SK-N-SH treated with all-trans-retinoic acid at 6 μM for 48 hours (cell line): ENCODE measurements at regions not wholly inside any gene's neighbourhood (a gene's known extent, or its start where the extent isn't known, plus 50 kb on each side); places are given as distances from the start of the nearest gene placed in this dataset.

Experiments
- ARNTL ChIP-seq: fragments of 450-650 bp; formaldehyde crosslinking; IDR thresholded peaks from 2 replicates; pipeline ENCODE4 v1.5.0; 2020; ENCODE audit warnings: low read depth, mild to moderate bottlenecking, moderate library complexity, borderline replicate concordance
- ISL1 ChIP-seq: fragments of 250-450 bp; sonication (Bioruptor Pico); IDR thresholded peaks from 2 replicates; pipeline ENCODE4 v2.1.2; 2022; ENCODE audit warnings: mild to moderate bottlenecking, moderate library complexity
- OSR1 ChIP-seq: fragments of 250-450 bp; sonication (Bioruptor Pico); IDR thresholded peaks from 2 replicates; pipeline ENCODE4 v1.8.0; 2022; ENCODE audit warnings: moderate library complexity, mild to moderate bottlenecking, inconsistent platforms
- PPARA ChIP-seq: fragments of 250-450 bp; sonication (Bioruptor Pico); IDR thresholded peaks from 2 replicates; pipeline ENCODE4 v1.5.0; 2020; ENCODE audit warnings: mild to moderate bottlenecking, borderline replicate concordance
- ZFP30 ChIP-seq: fragments of 450-650 bp; formaldehyde crosslinking; IDR thresholded peaks from 2 replicates; pipeline ENCODE4 v1.5.0; 2022; ENCODE audit warnings: mild to moderate bottlenecking, moderate library complexity
- ZNF565 ChIP-seq: fragments of 450-650 bp; formaldehyde crosslinking; conservative IDR thresholded peaks from 2 replicates; pipeline ENCODE4 v1.5.0; 2020; ENCODE audit warnings: low read depth, mild to moderate bottlenecking, moderate library complexity
- ZNF8 ChIP-seq: fragments of 450-650 bp; formaldehyde crosslinking; IDR thresholded peaks from 2 replicates; pipeline ENCODE4 v1.5.0; 2020; ENCODE audit warnings: mild to moderate bottlenecking, moderate library complexity
- TF ChIP-seq, protein P1 (sequence below): fragments of 250-450 bp; sonication (Bioruptor Pico); IDR thresholded peaks from 2 replicates; pipeline ENCODE4 v1.8.0; 2021; ENCODE audit warnings: low read depth, mild to moderate bottlenecking, moderate library complexity, borderline replicate concordance
- TF ChIP-seq, protein P2 (sequence below): fragments of 250-450 bp; sonication (Bioruptor Pico); IDR thresholded peaks from 2 replicates; pipeline ENCODE4 v1.5.0; 2020; ENCODE audit warnings: mild to moderate bottlenecking, moderate library complexity
- TF ChIP-seq, protein P3 (sequence below): fragments of 250-450 bp; sonication (Bioruptor Pico); IDR thresholded peaks from 2 replicates; pipeline ENCODE4 v1.8.0; 2020; ENCODE audit warnings: mild to moderate bottlenecking, moderate library complexity, borderline replicate concordance
- TF ChIP-seq, protein P4 (sequence below): fragments of 250-450 bp; sonication (Bioruptor Pico); IDR thresholded peaks from 2 replicates; pipeline ENCODE4 v1.5.1; 2020; ENCODE audit warnings: low read depth, mild to moderate bottlenecking, moderate library complexity

DNA sequence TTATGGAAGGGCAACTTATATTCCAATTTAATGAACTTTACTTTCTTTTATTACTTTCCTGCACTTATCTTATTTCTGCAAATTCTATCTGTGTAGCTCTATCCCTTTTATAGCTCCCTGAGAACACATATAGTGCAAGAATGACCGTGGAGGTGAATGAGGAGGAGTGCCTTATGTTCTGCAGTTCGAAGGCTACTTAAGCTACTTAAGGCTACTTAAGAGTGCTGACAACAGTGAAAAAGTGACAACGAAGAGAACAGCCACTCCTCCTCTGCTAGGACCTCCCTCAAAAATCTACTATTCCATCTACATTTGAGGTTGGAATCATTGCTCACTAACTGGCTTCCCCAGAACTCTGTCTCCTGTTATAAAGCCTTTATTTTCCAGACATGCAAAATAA, 1365.7 kb upstream of the C9orf72 start:
- TF ChIP-seq ZNF8 (CRISPR knock-in tag) (no peak), ARNTL (CRISPR knock-in tag) (no peak), ISL1 (CRISPR knock-in tag) (no peak), OSR1 (CRISPR knock-in tag) (no peak), ZFP30 (CRISPR knock-in tag) (no peak), PPARA (no peak), ZNF565 (no peak)
- TF ChIP-seq, protein P1, sequence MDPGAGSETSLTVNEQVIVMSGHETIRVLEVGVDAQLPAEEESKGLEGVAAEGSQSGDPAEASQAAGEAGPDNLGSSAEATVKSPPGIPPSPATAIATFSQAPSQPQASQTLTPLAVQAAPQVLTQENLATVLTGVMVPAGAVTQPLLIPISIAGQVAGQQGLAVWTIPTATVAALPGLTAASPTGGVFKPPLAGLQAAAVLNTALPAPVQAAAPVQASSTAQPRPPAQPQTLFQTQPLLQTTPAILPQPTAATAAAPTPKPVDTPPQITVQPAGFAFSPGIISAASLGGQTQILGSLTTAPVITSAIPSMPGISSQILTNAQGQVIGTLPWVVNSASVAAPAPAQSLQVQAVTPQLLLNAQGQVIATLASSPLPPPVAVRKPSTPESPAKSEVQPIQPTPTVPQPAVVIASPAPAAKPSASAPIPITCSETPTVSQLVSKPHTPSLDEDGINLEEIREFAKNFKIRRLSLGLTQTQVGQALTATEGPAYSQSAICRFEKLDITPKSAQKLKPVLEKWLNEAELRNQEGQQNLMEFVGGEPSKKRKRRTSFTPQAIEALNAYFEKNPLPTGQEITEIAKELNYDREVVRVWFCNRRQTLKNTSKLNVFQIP (CRISPR knock-in tag), result no peak
- TF ChIP-seq, protein P2, sequence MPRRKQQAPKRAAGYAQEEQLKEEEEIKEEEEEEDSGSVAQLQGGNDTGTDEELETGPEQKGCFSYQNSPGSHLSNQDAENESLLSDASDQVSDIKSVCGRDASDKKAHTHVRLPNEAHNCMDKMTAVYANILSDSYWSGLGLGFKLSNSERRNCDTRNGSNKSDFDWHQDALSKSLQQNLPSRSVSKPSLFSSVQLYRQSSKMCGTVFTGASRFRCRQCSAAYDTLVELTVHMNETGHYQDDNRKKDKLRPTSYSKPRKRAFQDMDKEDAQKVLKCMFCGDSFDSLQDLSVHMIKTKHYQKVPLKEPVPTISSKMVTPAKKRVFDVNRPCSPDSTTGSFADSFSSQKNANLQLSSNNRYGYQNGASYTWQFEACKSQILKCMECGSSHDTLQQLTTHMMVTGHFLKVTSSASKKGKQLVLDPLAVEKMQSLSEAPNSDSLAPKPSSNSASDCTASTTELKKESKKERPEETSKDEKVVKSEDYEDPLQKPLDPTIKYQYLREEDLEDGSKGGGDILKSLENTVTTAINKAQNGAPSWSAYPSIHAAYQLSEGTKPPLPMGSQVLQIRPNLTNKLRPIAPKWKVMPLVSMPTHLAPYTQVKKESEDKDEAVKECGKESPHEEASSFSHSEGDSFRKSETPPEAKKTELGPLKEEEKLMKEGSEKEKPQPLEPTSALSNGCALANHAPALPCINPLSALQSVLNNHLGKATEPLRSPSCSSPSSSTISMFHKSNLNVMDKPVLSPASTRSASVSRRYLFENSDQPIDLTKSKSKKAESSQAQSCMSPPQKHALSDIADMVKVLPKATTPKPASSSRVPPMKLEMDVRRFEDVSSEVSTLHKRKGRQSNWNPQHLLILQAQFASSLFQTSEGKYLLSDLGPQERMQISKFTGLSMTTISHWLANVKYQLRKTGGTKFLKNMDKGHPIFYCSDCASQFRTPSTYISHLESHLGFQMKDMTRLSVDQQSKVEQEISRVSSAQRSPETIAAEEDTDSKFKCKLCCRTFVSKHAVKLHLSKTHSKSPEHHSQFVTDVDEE (CRISPR knock-in tag), result no peak
- TF ChIP-seq, protein P3, sequence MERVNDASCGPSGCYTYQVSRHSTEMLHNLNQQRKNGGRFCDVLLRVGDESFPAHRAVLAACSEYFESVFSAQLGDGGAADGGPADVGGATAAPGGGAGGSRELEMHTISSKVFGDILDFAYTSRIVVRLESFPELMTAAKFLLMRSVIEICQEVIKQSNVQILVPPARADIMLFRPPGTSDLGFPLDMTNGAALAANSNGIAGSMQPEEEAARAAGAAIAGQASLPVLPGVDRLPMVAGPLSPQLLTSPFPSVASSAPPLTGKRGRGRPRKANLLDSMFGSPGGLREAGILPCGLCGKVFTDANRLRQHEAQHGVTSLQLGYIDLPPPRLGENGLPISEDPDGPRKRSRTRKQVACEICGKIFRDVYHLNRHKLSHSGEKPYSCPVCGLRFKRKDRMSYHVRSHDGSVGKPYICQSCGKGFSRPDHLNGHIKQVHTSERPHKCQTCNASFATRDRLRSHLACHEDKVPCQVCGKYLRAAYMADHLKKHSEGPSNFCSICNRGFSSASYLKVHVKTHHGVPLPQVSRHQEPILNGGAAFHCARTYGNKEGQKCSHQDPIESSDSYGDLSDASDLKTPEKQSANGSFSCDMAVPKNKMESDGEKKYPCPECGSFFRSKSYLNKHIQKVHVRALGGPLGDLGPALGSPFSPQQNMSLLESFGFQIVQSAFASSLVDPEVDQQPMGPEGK (CRISPR knock-in tag), result no peak
- TF ChIP-seq, protein P4, sequence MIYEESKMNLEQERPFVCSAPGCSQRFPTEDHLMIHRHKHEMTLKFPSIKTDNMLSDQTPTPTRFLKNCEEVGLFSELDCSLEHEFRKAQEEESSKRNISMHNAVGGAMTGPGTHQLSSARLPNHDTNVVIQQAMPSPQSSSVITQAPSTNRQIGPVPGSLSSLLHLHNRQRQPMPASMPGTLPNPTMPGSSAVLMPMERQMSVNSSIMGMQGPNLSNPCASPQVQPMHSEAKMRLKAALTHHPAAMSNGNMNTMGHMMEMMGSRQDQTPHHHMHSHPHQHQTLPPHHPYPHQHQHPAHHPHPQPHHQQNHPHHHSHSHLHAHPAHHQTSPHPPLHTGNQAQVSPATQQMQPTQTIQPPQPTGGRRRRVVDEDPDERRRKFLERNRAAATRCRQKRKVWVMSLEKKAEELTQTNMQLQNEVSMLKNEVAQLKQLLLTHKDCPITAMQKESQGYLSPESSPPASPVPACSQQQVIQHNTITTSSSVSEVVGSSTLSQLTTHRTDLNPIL, result no peak
